ENCODE measurements at regions not wholly inside any gene's neighbourhood (a gene's known extent, or its start where the extent isn't known, plus 50 kb on each side); places are given as distances from the start of the nearest gene placed in this dataset.

GRCh38 chr14:42527141-42527540 is 920.5 kb downstream of the LRFN5 start:
- TF ChIP-seq CTCF (IDR thresholded peaks at IDR 0.05) (no peak), POLR2A (IDR thresholded peaks at IDR 0.05) (no peak)
